Mesenchymal stem cell (in vitro differentiated cells and primary cell): ENCODE measurements at regions not wholly inside any gene's neighbourhood (a gene's known extent, or its start where the extent isn't known, plus 50 kb on each side); places are given as distances from the start of the nearest gene placed in this dataset.
"Not testable (repeated sequence)": the region's sequence is repeated elsewhere in the genome, so short reads cannot be mapped to it uniquely, and the experiment has no call there.

Source experiments
- DNase-seq: peaks from one replicate; pipeline ENCODE4 v3.0.0-alpha.2; 2013
- H2AFZ ChIP-seq: one replicate; pipeline ENCODE4 v1.6.1; 2013; ENCODE audit warnings: low read depth, mild to moderate bottlenecking, control low read depth, inconsistent platforms, low read length, moderate library complexity
- H2AK5ac ChIP-seq: 2 replicates; pipeline ENCODE4 v1.6.1; 2013; ENCODE audit warnings: low read length, moderate library complexity, mild to moderate bottlenecking, inconsistent platforms; ENCODE audit not compliant: severe bottlenecking
- H2BK120ac ChIP-seq: one replicate; pipeline ENCODE4 v1.6.1; 2013; ENCODE audit warnings: low read depth, mild to moderate bottlenecking, inconsistent platforms, low read length, moderate library complexity
- H2BK12ac ChIP-seq, 2 experiments: one replicate each; pipeline ENCODE4 v1.6.1; 2013; ENCODE audit warnings: inconsistent platforms in 2 of 2, low read length in 2 of 2, mild to moderate bottlenecking in 2 of 2, moderate library complexity in 2 of 2, control low read depth in 1 of 2
- H2BK15ac ChIP-seq: one replicate; pipeline ENCODE4 v1.6.1; 2013; ENCODE audit warnings: mild to moderate bottlenecking, low read depth, inconsistent platforms; ENCODE audit not compliant: poor library complexity, severe bottlenecking
- H2BK5ac ChIP-seq: 2 replicates; pipeline ENCODE4 v1.6.1; 2013; ENCODE audit warnings: low read depth, mild to moderate bottlenecking, low read length, control low read depth, inconsistent platforms; ENCODE audit not compliant: poor library complexity, severe bottlenecking
- H3K14ac ChIP-seq, 2 experiments: one replicate each; pipeline ENCODE4 v1.6.1; 2013; ENCODE audit warnings: inconsistent platforms in 2 of 2, low read length in 2 of 2, control low read depth in 1 of 2, mild to moderate bottlenecking in 1 of 2, moderate library complexity in 1 of 2
- H3K18ac ChIP-seq, 2 experiments: one replicate each; pipeline ENCODE4 v1.6.1; 2013; ENCODE audit warnings: inconsistent platforms in 2 of 2, low read length in 2 of 2, control low read depth in 1 of 2, low read depth in 1 of 2, mild to moderate bottlenecking in 1 of 2
- H3K23ac ChIP-seq, 2 experiments: one replicate each; pipeline ENCODE4 v1.6.1; 2013; ENCODE audit warnings: inconsistent platforms in 2 of 2, low read length in 2 of 2, mild to moderate bottlenecking in 2 of 2, moderate library complexity in 2 of 2, control low read depth in 1 of 2
- H3K27ac ChIP-seq: 2 replicates; pipeline ENCODE4 v1.5.1; 2013; ENCODE audit warnings: mild to moderate bottlenecking, moderate library complexity, low read length, control low read depth, inconsistent platforms; ENCODE audit not compliant: poor library complexity, severe bottlenecking
- H3K27me3 ChIP-seq, 2 experiments: 2 replicates each; pipeline versions ENCODE4 v1.6.1 to v1.7.0; 2013; ENCODE audit warnings: low read length in 2 of 2, mild to moderate bottlenecking in 2 of 2, moderate library complexity in 2 of 2, control low read depth in 1 of 2, inconsistent platforms in 1 of 2; ENCODE audit not compliant: control insufficient read depth in 1 of 2, insufficient read depth in 1 of 2
- H3K36me3 ChIP-seq, 2 experiments: 2 replicates each; pipeline versions ENCODE4 v1.6.1 to v1.7.0; 2013; ENCODE audit warnings: low read length in 2 of 2, control low read depth in 1 of 2, inconsistent platforms in 1 of 2, low read depth in 1 of 2, mild to moderate bottlenecking in 1 of 2; ENCODE audit not compliant: insufficient read depth in 2 of 2, control insufficient read depth in 1 of 2
- H3K4ac ChIP-seq, 2 experiments: one replicate each; pipeline ENCODE4 v1.6.1; 2013; ENCODE audit warnings: inconsistent platforms in 2 of 2, low read length in 2 of 2, mild to moderate bottlenecking in 2 of 2, moderate library complexity in 2 of 2, control low read depth in 1 of 2, low read depth in 1 of 2
- H3K4me1 ChIP-seq: 2 replicates; pipeline ENCODE4 v1.6.1; 2013; ENCODE audit warnings: low read depth, low read length, control low read depth; ENCODE audit not compliant: control insufficient read depth, insufficient read depth
- H3K4me2 ChIP-seq: 2 replicates; pipeline ENCODE4 v1.6.1; 2013; ENCODE audit warnings: low read length, mild to moderate bottlenecking, inconsistent platforms; ENCODE audit not compliant: poor library complexity, severe bottlenecking
- H3K4me3 ChIP-seq, 2 experiments: 2 replicates each; pipeline versions ENCODE4 v1.5.1 to v1.7.0; 2013; ENCODE audit warnings: low read length in 2 of 2, mild to moderate bottlenecking in 2 of 2, control low read depth in 1 of 2, low read depth in 1 of 2; ENCODE audit not compliant: insufficient read depth in 1 of 2
- H3K79me1 ChIP-seq: replicated peaks from 2 replicates; pipeline ENCODE4 v1.6.1; 2013; ENCODE audit warnings: mild to moderate bottlenecking, control low read depth, low read length, inconsistent platforms; ENCODE audit not compliant: poor library complexity, severe bottlenecking
- H3K9ac ChIP-seq: 2 replicates; pipeline ENCODE4 v1.7.0; 2013; ENCODE audit warnings: mild to moderate bottlenecking, low read length, moderate library complexity
- H3K9me3 ChIP-seq: 2 replicates; pipeline ENCODE4 v1.7.0; 2013; ENCODE audit warnings: mild to moderate bottlenecking, low read length; ENCODE audit not compliant: control insufficient read depth
- H4K8ac ChIP-seq: one replicate; pipeline ENCODE4 v1.6.1; 2013; ENCODE audit warnings: inconsistent platforms, mild to moderate bottlenecking, low read length, moderate library complexity
- H4K91ac ChIP-seq: one replicate; pipeline ENCODE4 v1.6.1; 2013; ENCODE audit warnings: mild to moderate bottlenecking, low read length, inconsistent platforms
- WGBS: methylation state at CpG from one replicate; pipeline ENCODE4 v1.1.7; 2013; ENCODE audit warnings: mixed read lengths; 5-methylcytosine and 5-hydroxymethylcytosine counted together

DNA sequence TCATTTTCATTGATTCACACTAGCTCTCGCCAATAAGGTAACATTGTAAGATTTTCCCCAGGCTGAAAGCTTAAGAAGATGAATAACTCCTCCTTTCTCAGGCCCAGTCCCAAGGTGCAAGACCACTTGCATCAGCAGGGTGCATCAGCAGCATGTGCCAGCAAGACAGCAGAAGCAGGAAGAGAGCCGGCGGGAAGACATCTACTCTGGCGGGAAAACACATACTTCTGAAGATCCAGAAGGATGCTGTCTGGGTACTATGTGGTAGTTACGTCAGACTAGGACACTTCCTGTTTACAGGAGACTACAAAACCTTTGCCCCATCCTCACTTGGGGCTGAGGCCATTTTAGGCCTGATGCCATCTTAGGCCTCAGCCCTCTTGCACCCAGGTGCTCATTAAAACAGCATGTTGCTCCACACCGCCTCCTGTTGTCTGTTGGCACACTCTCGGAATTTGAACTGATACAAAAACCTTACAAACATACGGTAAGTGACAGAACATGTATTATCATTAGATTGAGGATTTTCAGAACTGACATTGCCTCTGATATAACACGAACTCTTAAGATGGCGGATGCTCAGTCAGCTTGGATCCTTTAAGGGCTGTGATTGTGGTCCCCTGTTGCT, 886.5 kb upstream of the EPHA5 start:
- Histone ChIP-seq H2AK5ac (peak overlapping the region; percentile 86), H3K23ac (no peak overlapping the region), H3K79me1 (no peaks in the 10 kb centered on the region), H3K4ac (peak overlapping the region in 1 of 2 experiments; percentile 11), H3K4me3 (no peak overlapping the region), H2BK15ac (no peak overlapping the region), H3K4me1 (no peaks in the 10 kb centered on the region), H2AFZ (peak overlapping the region; percentile 53), H2BK5ac (no peak overlapping the region), H2BK12ac (no peak overlapping the region), H2BK120ac (no peak overlapping the region), H3K9ac (no peak overlapping the region), H4K8ac (no peak overlapping the region), H3K36me3 (no peaks in the 10 kb centered on the region), H3K27me3 (no peaks in the 10 kb centered on the region), H3K27ac (no peak overlapping the region), H3K9me3 (peaks cover 6% of the 10 kb centered on the region), H3K18ac (peak overlapping the region in 1 of 2 experiments; percentile 66), H3K4me2 (no peak overlapping the region), H4K91ac (no peak overlapping the region), H3K14ac (peak overlapping the region; percentile 6 to 60)
- WGBS = 96% methylated on average over 8 of the region's 10 CpGs
- DNase-seq = no peak

DNA sequence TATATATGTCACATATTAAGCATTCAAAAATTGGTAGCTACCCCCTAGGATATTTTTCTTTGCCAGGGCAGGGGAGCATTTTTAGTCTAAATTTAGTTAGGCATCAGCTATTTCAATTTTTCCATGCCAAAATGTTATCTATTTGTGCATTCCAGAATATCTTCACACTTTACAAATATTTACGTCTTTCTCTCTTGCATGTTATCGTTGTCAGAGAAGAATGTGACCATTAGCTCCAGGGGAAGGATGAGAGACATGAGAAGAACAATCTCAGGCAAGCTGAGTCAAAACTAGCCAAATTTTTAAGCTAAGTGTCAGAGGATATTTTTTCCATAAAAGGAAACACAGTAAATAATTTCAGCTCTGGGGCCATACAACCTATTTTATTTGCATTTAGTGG, 885.0 kb upstream of the EPHA5 start:
- no peak overlapping the region for H3K23ac ChIP-seq

GRCh38 chr4:66554826-66555225, 884.5 kb upstream of the EPHA5 start:
- H3K9ac ChIP-seq = no peak overlapping the region
- H2BK120ac ChIP-seq = no peak overlapping the region
- H3K36me3 ChIP-seq = no peaks in the 10 kb centered on the region
- H3K27ac ChIP-seq = peak overlapping the region; percentile 20
- H3K14ac ChIP-seq = no peak overlapping the region
- no peak overlapping the region for H4K8ac ChIP-seq
- peaks cover 7% of the 10 kb centered on the region for H3K9me3 ChIP-seq
- no peak overlapping the region for H2BK15ac ChIP-seq
- no peak overlapping the region for H3K4me2 ChIP-seq
- no peak overlapping the region for H3K4me3 ChIP-seq
- no peak overlapping the region for H2BK5ac ChIP-seq
- H3K23ac ChIP-seq = no peak overlapping the region
- H3K18ac ChIP-seq = no peak overlapping the region
- no peak overlapping the region for H2AK5ac ChIP-seq
- H2BK12ac ChIP-seq = no peak overlapping the region
- DNase-seq = no peak
- H3K79me1 ChIP-seq = no peaks in the 10 kb centered on the region
- H2AFZ ChIP-seq = no peak overlapping the region
- H4K91ac ChIP-seq = no peak overlapping the region
- no CpG with 5 or more reads among the region's 2 CpGs for WGBS
- H3K27me3 ChIP-seq = no peaks in the 10 kb centered on the region
- no peak overlapping the region for H3K4ac ChIP-seq
- H3K4me1 ChIP-seq = no peaks in the 10 kb centered on the region

More for the DNA sequence above, 885.0 kb upstream of the EPHA5 start:
- no peak overlapping the region for H4K8ac ChIP-seq
- peak overlapping the region; percentile 51 for H3K27ac ChIP-seq
- H2BK15ac ChIP-seq = no peak overlapping the region
- no peak overlapping the region for H2AFZ ChIP-seq
- no peak overlapping the region for H2BK120ac ChIP-seq
- no peak overlapping the region for H2BK12ac ChIP-seq
- no peak overlapping the region for H3K14ac ChIP-seq
- no peak overlapping the region for H2AK5ac ChIP-seq
- H4K91ac ChIP-seq = no peak overlapping the region
- peak; percentile 44 for DNase-seq
- no peak overlapping the region for H3K4me2 ChIP-seq
- no peaks in the 10 kb centered on the region for H3K79me1 ChIP-seq
- no peaks in the 10 kb centered on the region for H3K36me3 ChIP-seq
- WGBS = no CpG with 5 or more reads among the region's 2 CpGs
- H3K18ac ChIP-seq = no peak overlapping the region
- H3K9ac ChIP-seq = no peak overlapping the region
- no peaks in the 10 kb centered on the region for H3K27me3 ChIP-seq
- H3K4me1 ChIP-seq = no peaks in the 10 kb centered on the region
- H3K4ac ChIP-seq = no peak overlapping the region
- peaks cover 7% of the 10 kb centered on the region for H3K9me3 ChIP-seq
- H2BK5ac ChIP-seq = no peak overlapping the region
- no peak overlapping the region for H3K4me3 ChIP-seq

DNA sequence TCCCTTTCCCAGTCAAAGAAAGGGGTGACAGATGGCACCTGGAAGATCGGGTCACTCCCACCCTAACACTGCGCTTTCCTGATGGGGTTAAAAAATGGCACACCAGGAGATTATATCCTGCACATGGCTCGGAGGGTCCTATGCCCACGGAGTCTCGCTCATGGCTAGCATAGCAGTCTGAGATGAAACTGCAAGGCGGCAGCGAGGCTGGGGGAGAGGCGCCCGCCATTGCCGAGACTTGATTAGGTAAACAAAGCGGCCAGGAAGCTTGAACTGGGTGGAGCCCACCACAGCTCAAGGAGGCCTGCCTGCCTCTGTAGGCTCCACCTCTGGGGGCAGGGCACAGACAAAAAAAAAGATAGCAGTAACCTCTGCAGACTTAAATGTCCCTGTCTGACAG, 875.0 kb upstream of the EPHA5 start:
- H3K4me2 ChIP-seq, H3K27me3 ChIP-seq, H2BK120ac ChIP-seq, H2AK5ac ChIP-seq, H3K9ac ChIP-seq, H3K18ac ChIP-seq, H3K9me3 ChIP-seq, H3K14ac ChIP-seq, H3K4ac ChIP-seq, H2BK5ac ChIP-seq, H3K27ac ChIP-seq, H3K79me1 ChIP-seq, H3K4me3 ChIP-seq, H3K36me3 ChIP-seq, DNase-seq, H4K91ac ChIP-seq, H2BK12ac ChIP-seq, H4K8ac ChIP-seq, H3K4me1 ChIP-seq, H2AFZ ChIP-seq, H2BK15ac ChIP-seq, H3K23ac ChIP-seq: not testable (repeated sequence)
- 96% methylated on average over 10 of the region's 11 CpGs for WGBS
